ENCODE measurements at regions not wholly inside any gene's neighbourhood (a gene's known extent, or its start where the extent isn't known, plus 50 kb on each side); places are given as distances from the start of the nearest gene placed in this dataset.

GRCh38 chr7:25720427-25720826, 431.6 kb upstream of the NFE2L3 start:
- TF ChIP-seq YY1 (IDR thresholded peaks at IDR 0.05; ENCODE audit: insufficient read depth, insufficient read length) (no peak), SUZ12 (IDR thresholded peaks at IDR 0.05; ENCODE audit: extremely low read depth, insufficient read depth, insufficient read length) (no peak)

All from NT2/D1 (cell line).